ENCODE measurements at regions not wholly inside any gene's neighbourhood (a gene's known extent, or its start where the extent isn't known, plus 50 kb on each side); places are given as distances from the start of the nearest gene placed in this dataset.

DNA sequence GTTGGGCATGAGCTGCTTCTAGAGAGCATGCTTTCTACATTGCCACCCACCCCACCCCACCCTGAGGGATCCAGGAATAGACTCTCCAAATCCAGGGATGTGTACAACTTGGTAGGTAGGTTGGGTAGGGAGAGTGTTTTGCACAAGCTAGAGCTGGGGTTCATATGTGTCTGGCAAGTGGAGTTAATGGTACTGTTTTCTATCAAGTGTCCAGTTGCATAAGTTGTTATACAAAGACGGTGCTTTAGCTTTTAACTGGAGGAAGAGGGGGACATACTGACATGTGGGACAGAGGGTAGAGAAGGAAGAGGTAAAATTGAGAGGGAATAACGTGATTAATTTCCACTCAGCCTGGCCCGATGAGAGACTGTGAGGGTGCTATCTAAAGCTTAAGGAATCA lies 51.0 kb upstream of the TNC start:
- Histone ChIP-seq H3K27ac (no peak overlapping the region), H3K4me3 (no peak overlapping the region), H3K27me3 (no peaks in the 10 kb centered on the region), H3K36me3 (no peaks in the 10 kb centered on the region), H3K4me1 (peaks cover 46% of the 10 kb centered on the region), H3K9me3 (replicated peaks) (peaks cover 3% of the 10 kb centered on the region)
- no peak for DNase-seq

DNA sequence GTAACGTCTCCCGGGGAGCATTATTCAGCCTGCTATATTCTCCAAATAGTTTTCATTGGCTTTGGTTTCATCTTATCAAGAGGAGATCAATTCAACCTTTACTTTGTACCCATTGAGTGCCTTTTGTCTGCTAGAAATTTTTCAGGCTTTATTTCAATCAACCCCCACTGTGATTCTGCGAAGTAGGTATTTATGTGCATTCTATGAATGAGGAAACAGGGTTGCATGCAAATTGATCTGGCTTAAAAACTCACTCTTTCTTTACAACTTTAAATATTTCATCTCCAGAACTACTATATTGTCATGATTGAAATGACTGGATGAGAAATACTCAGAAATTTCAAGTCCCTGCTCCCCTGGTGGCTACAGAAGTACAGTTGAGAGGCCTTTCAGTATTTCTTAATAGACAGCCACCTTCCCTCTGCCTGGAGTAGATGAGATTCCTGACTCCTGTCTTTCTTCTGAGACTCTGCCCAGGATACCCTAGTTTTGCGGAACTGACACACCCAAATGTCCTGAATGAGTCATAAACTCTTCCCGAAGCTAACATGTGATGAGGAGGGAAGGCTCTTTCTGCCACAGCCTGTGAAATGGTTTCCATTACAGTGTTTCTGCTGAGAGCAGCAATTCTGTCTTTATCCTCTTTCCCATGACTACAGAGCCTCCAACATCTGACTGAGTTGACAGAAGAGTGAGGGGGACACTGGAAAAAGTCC lies 52.6 kb upstream of the TNC start:
- no peaks in the 10 kb centered on the region for H3K36me3 ChIP-seq
- peaks cover 2% of the 10 kb centered on the region; the same call in 1 of the 2 replicates for H3K27me3 ChIP-seq
- peaks cover 34% of the 10 kb centered on the region for H3K4me1 ChIP-seq
- peaks cover 6% of the 10 kb centered on the region for H3K9me3 ChIP-seq (replicated peaks)
- no peak overlapping the region for H3K4me3 ChIP-seq
- H3K27ac ChIP-seq, result no peak overlapping the region
- DNase-seq, result peak; percentile 34 to 57

GRCh38 chr9:115171921-115172388 lies 54.0 kb upstream of the TNC start:
- no peak overlapping the region for H3K27ac ChIP-seq
- no peaks in the 10 kb centered on the region for H3K36me3 ChIP-seq
- DNase-seq, result no peak
- peaks cover 3% of the 10 kb centered on the region for H3K9me3 ChIP-seq (replicated peaks)
- peaks cover 21% of the 10 kb centered on the region for H3K4me1 ChIP-seq
- H3K27me3 ChIP-seq, result peaks cover 2% of the 10 kb centered on the region; the same call in 1 of the 2 replicates
- no peak overlapping the region for H3K4me3 ChIP-seq

GRCh38 chr9:115182264-115182663 lies 64.3 kb upstream of the TNC start:
- Histone ChIP-seq H3K9me3 (replicated peaks) (no peaks in the 10 kb centered on the region; the same call in 1 of the 2 replicates), H3K4me3 (no peak overlapping the region), H3K4me1 (peaks cover 15% of the 10 kb centered on the region), H3K36me3 (no peaks in the 10 kb centered on the region), H3K27ac (no peak overlapping the region), H3K27me3 (no peaks in the 10 kb centered on the region)
- no peak for DNase-seq

DNA sequence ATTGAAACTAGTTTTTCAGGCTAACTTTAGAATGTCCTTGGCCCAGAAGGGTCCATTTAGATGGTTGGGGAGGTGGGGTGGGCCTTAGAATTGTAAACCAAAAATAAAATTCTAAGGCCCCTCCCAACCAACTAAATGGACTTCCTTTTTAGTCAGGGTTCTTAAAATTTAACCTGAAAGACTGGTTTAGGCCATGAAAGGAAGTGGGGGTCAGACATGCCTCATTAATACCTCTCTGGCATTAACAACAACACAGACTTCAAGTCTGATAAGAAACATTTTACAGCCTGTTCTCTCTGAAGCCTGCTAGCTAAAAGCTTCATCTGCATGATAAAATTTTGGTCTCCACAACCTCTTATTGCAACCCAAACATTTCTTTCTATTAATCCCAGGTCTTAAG lies 65.5 kb upstream of the TNC start:
- Histone ChIP-seq H3K4me1 (peaks cover 17% of the 10 kb centered on the region), H3K4me3 (no peak overlapping the region), H3K27me3 (no peaks in the 10 kb centered on the region), H3K27ac (no peak overlapping the region), H3K36me3 (no peaks in the 10 kb centered on the region), H3K9me3 (replicated peaks) (no peaks in the 10 kb centered on the region; the same call in 1 of the 2 replicates)
- no peak for DNase-seq

GRCh38 chr9:115189686-115190085 lies 71.7 kb upstream of the TNC start:
- H3K27me3 ChIP-seq, result no peaks in the 10 kb centered on the region
- H3K4me3 ChIP-seq, result no peak overlapping the region
- H3K27ac ChIP-seq, result peak overlapping the region; percentile 24; the same call in 1 of the 2 replicates
- H3K9me3 ChIP-seq (replicated peaks), result peaks cover 5% of the 10 kb centered on the region; the same call in 1 of the 2 replicates
- peak in 1 of 2 experiments; percentile 69 for DNase-seq
- H3K36me3 ChIP-seq, result no peaks in the 10 kb centered on the region
- H3K4me1 ChIP-seq, result peaks cover 21% of the 10 kb centered on the region

- H3K4me3 ChIP-seq, result no peak overlapping the region
- no peaks in the 10 kb centered on the region for H3K27me3 ChIP-seq
- no peaks in the 10 kb centered on the region for H3K36me3 ChIP-seq
- H3K27ac ChIP-seq, result no peak overlapping the region
- DNase-seq, result peak in 1 of 2 experiments; percentile 51
- peaks cover 21% of the 10 kb centered on the region for H3K4me1 ChIP-seq
- H3K9me3 ChIP-seq (replicated peaks), result peaks cover 13% of the 10 kb centered on the region; the same call in 1 of the 2 replicates
Observed at GRCh38 chr9:115191667-115192066, 73.7 kb upstream of the TNC start.

GRCh38 chr9:115192280-115192679 lies 74.3 kb upstream of the TNC start:
- peaks cover 13% of the 10 kb centered on the region; the same call in 1 of the 2 replicates for H3K9me3 ChIP-seq (replicated peaks)
- no peak for DNase-seq
- H3K27me3 ChIP-seq, result no peaks in the 10 kb centered on the region
- H3K4me3 ChIP-seq, result no peak overlapping the region
- H3K4me1 ChIP-seq, result peaks cover 27% of the 10 kb centered on the region
- H3K27ac ChIP-seq, result no peak overlapping the region
- H3K36me3 ChIP-seq, result no peaks in the 10 kb centered on the region

- no peaks in the 10 kb centered on the region for H3K27me3 ChIP-seq
- H3K36me3 ChIP-seq, result no peaks in the 10 kb centered on the region
- DNase-seq, result no peak
- H3K27ac ChIP-seq, result no peak overlapping the region
- no peak overlapping the region for H3K4me3 ChIP-seq
- H3K9me3 ChIP-seq (replicated peaks), result peaks cover 13% of the 10 kb centered on the region; the same call in 1 of the 2 replicates
- H3K4me1 ChIP-seq, result peaks cover 34% of the 10 kb centered on the region
Observed at GRCh38 chr9:115192835-115193525, 75.0 kb upstream of the TNC start.

DNA sequence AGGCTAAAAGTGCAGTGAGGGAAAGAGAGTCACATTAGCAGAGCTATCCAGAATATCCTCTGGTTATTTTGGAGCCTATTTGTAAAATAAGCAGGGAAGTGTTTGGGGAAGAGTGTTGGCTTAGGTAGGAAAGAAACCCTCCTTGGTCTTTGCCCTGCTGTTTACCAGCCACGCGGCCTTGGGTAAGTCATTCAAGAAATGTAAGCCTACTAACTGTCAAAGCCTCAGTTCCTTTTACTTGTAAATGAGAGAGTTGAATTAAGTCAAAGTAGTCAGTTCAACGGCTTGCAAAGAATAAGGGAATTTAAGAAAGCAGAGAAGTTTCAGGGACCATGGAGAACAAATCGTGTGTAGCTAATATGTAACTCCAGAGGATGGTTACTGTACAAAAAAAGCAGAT lies 75.8 kb upstream of the TNC start:
- Histone ChIP-seq H3K36me3 (no peaks in the 10 kb centered on the region), H3K9me3 (replicated peaks) (peaks cover 13% of the 10 kb centered on the region; the same call in 1 of the 2 replicates), H3K27me3 (no peaks in the 10 kb centered on the region), H3K4me3 (no peak overlapping the region), H3K27ac (no peak overlapping the region), H3K4me1 (peaks cover 37% of the 10 kb centered on the region)
- no peak for DNase-seq

GRCh38 chr9:115194216-115194615 lies 76.3 kb upstream of the TNC start:
- DNase-seq, result no peak
- Histone ChIP-seq H3K27me3 (no peaks in the 10 kb centered on the region), H3K9me3 (replicated peaks) (peaks cover 13% of the 10 kb centered on the region; the same call in 1 of the 2 replicates), H3K4me1 (peaks cover 41% of the 10 kb centered on the region), H3K27ac (no peak overlapping the region), H3K36me3 (no peaks in the 10 kb centered on the region), H3K4me3 (no peak overlapping the region)

- Histone ChIP-seq H3K27ac (no peak overlapping the region), H3K27me3 (no peaks in the 10 kb centered on the region), H3K4me1 (peaks cover 45% of the 10 kb centered on the region), H3K36me3 (no peaks in the 10 kb centered on the region), H3K9me3 (replicated peaks) (peaks cover 9% of the 10 kb centered on the region; the same call in 1 of the 2 replicates), H3K4me3 (no peak overlapping the region)
- no peak for DNase-seq
Observed at GRCh38 chr9:115195912-115196311, 78.0 kb upstream of the TNC start.

DNA sequence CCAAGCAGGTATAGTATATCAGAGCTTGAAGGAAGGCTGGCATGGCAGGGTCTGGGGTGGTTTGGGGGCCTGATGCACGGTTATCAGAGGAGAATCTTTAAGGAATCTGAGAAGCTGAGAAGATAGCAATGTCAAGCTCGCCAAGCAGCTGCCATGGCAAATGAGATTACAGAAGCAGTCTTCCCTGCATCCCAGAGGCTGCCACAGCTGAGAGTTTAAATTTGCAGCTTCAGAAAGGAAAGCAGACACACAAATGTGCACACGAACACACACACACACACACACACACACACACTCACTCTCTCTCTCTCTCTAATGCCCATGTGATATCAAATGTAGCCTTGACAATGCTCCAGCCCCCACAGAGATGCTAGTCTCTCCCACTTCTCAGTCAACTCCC lies 79.0 kb upstream of the TNC start:
- Histone ChIP-seq H3K4me1 (peaks cover 41% of the 10 kb centered on the region), H3K27ac (no peak overlapping the region), H3K27me3 (no peaks in the 10 kb centered on the region), H3K36me3 (no peaks in the 10 kb centered on the region), H3K4me3 (no peak overlapping the region), H3K9me3 (replicated peaks) (0 out of 2 replicates have a peak, but pooled peaks cover 9% of the 10 kb centered on the region)
- peak in 1 of 2 experiments; percentile 45 for DNase-seq

DNA sequence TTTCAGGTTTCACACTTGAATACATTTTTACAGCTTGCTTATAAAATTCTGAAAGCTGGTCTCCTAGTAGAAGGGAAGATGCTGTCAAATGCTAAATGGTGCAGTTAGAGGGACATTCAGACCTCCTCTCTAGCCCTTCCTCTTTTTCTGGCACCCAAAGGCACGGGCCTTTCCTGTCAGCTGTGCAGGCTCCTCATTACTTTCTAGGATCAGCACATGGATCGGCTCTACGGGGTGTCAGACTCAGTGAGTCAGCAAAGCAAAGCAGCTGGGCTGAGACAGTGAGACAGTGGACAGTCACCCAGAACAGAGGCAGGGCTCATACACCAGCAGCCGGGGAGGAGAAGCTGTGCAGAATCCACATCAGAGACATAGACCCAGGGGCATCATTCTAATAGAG lies 80.0 kb upstream of the TNC start:
- no peaks in the 10 kb centered on the region for H3K36me3 ChIP-seq
- peaks cover 52% of the 10 kb centered on the region for H3K4me1 ChIP-seq
- no peaks in the 10 kb centered on the region for H3K27me3 ChIP-seq
- DNase-seq, result peak; percentile 93 to 94
- H3K4me3 ChIP-seq, result no peak overlapping the region
- peak overlapping the region; percentile 59 for H3K27ac ChIP-seq
- 0 out of 2 replicates have a peak, but pooled peaks cover 9% of the 10 kb centered on the region for H3K9me3 ChIP-seq (replicated peaks)
